Endodermal cell (in vitro differentiated cells): ENCODE measurements at regions not wholly inside any gene's neighbourhood (a gene's known extent, or its start where the extent isn't known, plus 50 kb on each side); places are given as distances from the start of the nearest gene placed in this dataset.
A peak's percentile ranks its signal among the peaks of the same experiment; 100 is the strongest.

Source experiments
- DNase-seq: peaks from one replicate; pipeline ENCODE4 v3.0.0-alpha.2; 2017
- H3K27ac ChIP-seq: 2 replicates; pipeline ENCODE4 v1.5.1; 2013; ENCODE audit warnings: mild to moderate bottlenecking, low read depth, low read length, moderate library complexity
- H3K27me3 ChIP-seq: 2 replicates; pipeline ENCODE4 v1.6.1; 2013; ENCODE audit warnings: mild to moderate bottlenecking, low read length, moderate library complexity; ENCODE audit not compliant: insufficient read depth, control insufficient read depth, poor library complexity, severe bottlenecking
- H3K36me3 ChIP-seq: 2 replicates; pipeline ENCODE4 v1.7.0; 2013; ENCODE audit warnings: mild to moderate bottlenecking, low read length, moderate library complexity; ENCODE audit not compliant: control insufficient read depth, insufficient read depth
- H3K4me1 ChIP-seq: one replicate; pipeline ENCODE4 v1.7.0; 2013; ENCODE audit warnings: low read length; ENCODE audit not compliant: control insufficient read depth, insufficient read depth
- H3K4me3 ChIP-seq: 2 replicates; pipeline ENCODE4 v1.5.1; 2013; ENCODE audit warnings: mild to moderate bottlenecking, low read length, moderate library complexity
- H3K9ac ChIP-seq: 2 replicates; pipeline ENCODE4 v1.6.1; 2013; ENCODE audit warnings: mild to moderate bottlenecking, low read length, moderate library complexity; ENCODE audit not compliant: poor library complexity, severe bottlenecking; ENCODE audit errors: extremely low read depth
- H3K9me3 ChIP-seq: 2 replicates; pipeline ENCODE4 v1.6.1; 2013; ENCODE audit warnings: mild to moderate bottlenecking, low read length, moderate library complexity; ENCODE audit not compliant: control insufficient read depth
- H3K27ac Mint-ChIP-seq: 2 replicates; pipeline ENCODE4 v1.8.0; 2020; ENCODE audit warnings: mixed read lengths
- H3K27me3 Mint-ChIP-seq: 2 replicates; pipeline ENCODE4 v1.8.0; 2021; ENCODE audit warnings: mild to moderate bottlenecking, mixed read lengths; ENCODE audit not compliant: insufficient read depth
- H3K36me3 Mint-ChIP-seq: 2 replicates; pipeline ENCODE4 v1.8.0; 2020; ENCODE audit warnings: low read depth, mixed read lengths
- H3K4me1 Mint-ChIP-seq: 2 replicates; pipeline ENCODE4 v1.8.0; 2020; ENCODE audit warnings: mixed read lengths
- H3K4me3 Mint-ChIP-seq: 2 replicates; pipeline ENCODE4 v1.8.0; 2020; ENCODE audit warnings: mild to moderate bottlenecking, moderate library complexity, mixed read lengths
- H3K9me3 Mint-ChIP-seq: 2 replicates; pipeline ENCODE4 v1.8.0; 2020; ENCODE audit warnings: mild to moderate bottlenecking, mixed read lengths
- CTCF ChIP-seq: fragments of 200-600 bp; sonication (generic); conservative IDR thresholded peaks from 2 replicates; pipeline ENCODE4 v1.5.0; 2021; ENCODE audit warnings: antibody characterized with exemption, mild to moderate bottlenecking
- WGBS, 2 experiments: methylation state at CpG; one replicate each; pipeline versions ENCODE4 v1.1.5 to v1.1.7; 2013; ENCODE audit warnings: missing lambda C conversion rate in 2 of 2, mixed read lengths in 1 of 2; ENCODE audit not compliant: insufficient coverage in 1 of 2, insufficient read length in 1 of 2; 5-methylcytosine and 5-hydroxymethylcytosine counted together

- Histone ChIP-seq H3K9ac (no peak overlapping the region), H3K4me3 (no peak overlapping the region), H3K27ac (no peak overlapping the region), H3K36me3 (no peaks in the 10 kb centered on the region), H3K27me3 (peaks cover 6% of the 10 kb centered on the region), H3K9me3 (peaks cover 19% of the 10 kb centered on the region), H3K4me1 (peaks cover 11% of the 10 kb centered on the region)
- Mint-ChIP-seq H3K27ac (no peak overlapping the region), H3K4me3 (no peak overlapping the region), H3K36me3 (peaks cover 8% of the 10 kb centered on the region), H3K4me1 (peaks cover 23% of the 10 kb centered on the region), H3K27me3 (no peaks in the 10 kb centered on the region), H3K9me3 (peaks cover 10% of the 10 kb centered on the region)
- DNase-seq: no peak
- TF ChIP-seq CTCF: no peak
- WGBS, 2 experiments: 75 to 78% methylated on average over 5 of the region's 5 CpGs
Observed at GRCh38 chr13:47025791-47026447, 129.1 kb upstream of the HTR2A start.

GRCh38 chr13:47019977-47020376 is 123.1 kb upstream of the HTR2A start:
- Histone ChIP-seq H3K27ac (no peak overlapping the region), H3K9ac (no peak overlapping the region), H3K27me3 (no peaks in the 10 kb centered on the region), H3K9me3 (peaks cover 37% of the 10 kb centered on the region), H3K36me3 (no peaks in the 10 kb centered on the region), H3K4me1 (no peaks in the 10 kb centered on the region), H3K4me3 (no peak overlapping the region)
- no peak for TF ChIP-seq CTCF
- peaks cover 36% of the 10 kb centered on the region for H3K9me3 Mint-ChIP-seq
- H3K36me3 Mint-ChIP-seq: peaks cover 8% of the 10 kb centered on the region
- H3K4me1 Mint-ChIP-seq: peaks cover 9% of the 10 kb centered on the region
- DNase-seq: no peak
- no peaks in the 10 kb centered on the region for H3K27me3 Mint-ChIP-seq
- H3K4me3 Mint-ChIP-seq: no peak overlapping the region
- H3K27ac Mint-ChIP-seq: peak overlapping the region; percentile 3

GRCh38 chr13:47017476-47017875 is 120.6 kb upstream of the HTR2A start:
- WGBS, 2 experiments: 90 to 92% methylated on average over 1 of the region's 1 CpG
- H3K4me1 Mint-ChIP-seq: peaks cover 19% of the 10 kb centered on the region
- H3K36me3 ChIP-seq: no peaks in the 10 kb centered on the region
- peaks cover 34% of the 10 kb centered on the region for H3K9me3 ChIP-seq
- H3K27me3 Mint-ChIP-seq: no peaks in the 10 kb centered on the region
- TF ChIP-seq CTCF: no peak
- no peak overlapping the region for H3K9ac ChIP-seq
- no peaks in the 10 kb centered on the region for H3K27me3 ChIP-seq
- H3K4me1 ChIP-seq: no peaks in the 10 kb centered on the region
- peaks cover 8% of the 10 kb centered on the region for H3K36me3 Mint-ChIP-seq
- no peak overlapping the region for H3K27ac ChIP-seq
- peaks cover 36% of the 10 kb centered on the region for H3K9me3 Mint-ChIP-seq
- no peak overlapping the region for H3K4me3 ChIP-seq
- DNase-seq: no peak
- H3K27ac Mint-ChIP-seq: no peak overlapping the region
- no peak overlapping the region for H3K4me3 Mint-ChIP-seq
